GM10248 (cell line): ENCODE measurements at regions not wholly inside any gene's neighbourhood (a gene's known extent, or its start where the extent isn't known, plus 50 kb on each side); places are given as distances from the start of the nearest gene placed in this dataset.

Experiments used
- CTCF ChIA-PET: fragments of 300-600 bp; sonication (Branson Sonifier 250); formaldehyde crosslinking; extraction: SDS; loops from one replicate; lab custom pipeline; 2021; ENCODE audit warnings: antibody characterized with exemption; lab: Yijun Ruan, JAX
- POLR2A ChIA-PET: fragments of 350-650 bp; sonication (Branson Sonifier 250); formaldehyde crosslinking; extraction: SDS; loops from one replicate; lab custom pipeline; 2020; ENCODE audit warnings: antibody characterized with exemption; lab: Yijun Ruan, JAX
- DNase-seq: peaks from one replicate; pipeline ENCODE4 v3.0.0; 2012; ENCODE audit errors: extremely low spot score
- CTCF ChIP-seq: IDR thresholded peaks from 2 replicates; pipeline ENCODE4 v1.5.1; 2012; ENCODE audit warnings: mild to moderate bottlenecking, low read depth; ENCODE audit errors: extremely low read depth, missing control alignments, control extremely low read depth

DNA sequence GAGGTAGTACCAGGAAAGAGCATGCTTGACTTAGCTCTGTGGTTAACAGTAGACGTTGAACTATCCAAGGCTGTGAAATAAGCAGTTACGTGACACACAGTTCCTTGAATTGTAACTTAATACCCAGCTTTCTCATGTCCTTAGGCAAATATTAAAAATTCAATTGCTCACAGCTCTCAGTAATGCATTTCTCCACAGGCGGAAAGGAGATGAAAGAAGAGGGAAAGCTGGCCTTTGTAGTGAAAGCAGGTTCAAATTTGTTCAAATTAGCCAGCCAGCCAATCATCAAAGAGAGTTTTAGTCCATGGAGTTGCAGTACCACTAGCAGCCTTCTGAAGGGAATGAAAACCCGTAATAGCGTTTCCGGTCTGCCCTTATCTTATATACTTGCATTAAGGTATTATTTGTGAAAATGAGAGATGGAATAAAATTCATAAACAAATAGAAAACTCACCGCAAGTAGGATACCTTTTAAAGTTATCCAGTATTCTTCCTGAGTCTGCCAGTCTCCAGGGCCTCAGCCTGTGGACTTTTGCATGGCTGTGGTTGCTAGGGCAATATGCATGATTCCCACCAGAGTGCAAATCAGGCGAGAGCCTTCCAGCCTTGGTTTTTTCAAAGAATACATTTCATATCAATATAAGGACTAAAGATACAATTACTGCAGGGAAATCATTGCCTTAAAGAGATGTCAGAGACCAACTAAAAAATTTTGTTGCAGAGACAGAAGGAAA, 795.5 kb downstream of the TNS3 start:
- POLR2A ChIA-PET = no interaction called here
- no peak for DNase-seq
- no peak for TF ChIP-seq CTCF
- CTCF ChIA-PET = no interaction called here

DNA sequence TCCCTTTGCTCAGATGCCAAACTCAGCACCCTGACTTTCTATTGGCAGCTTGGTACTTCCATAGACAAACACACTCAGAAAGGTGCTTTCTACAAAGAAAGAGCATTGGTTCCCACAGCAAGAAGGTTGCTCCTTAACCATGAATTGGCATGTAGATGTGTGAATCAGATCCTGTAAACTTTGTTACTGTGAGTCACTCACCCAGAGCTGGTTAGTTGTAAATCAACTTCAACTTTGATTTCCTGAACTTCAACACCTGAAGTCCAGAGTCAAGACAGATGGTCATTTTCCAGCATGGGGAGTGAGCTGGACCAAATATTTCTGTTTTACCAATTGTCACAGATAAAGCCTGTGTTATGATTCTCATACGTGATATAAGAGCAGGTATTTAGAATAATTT, 797.2 kb downstream of the TNS3 start:
- no peak for TF ChIP-seq CTCF
- no peak for DNase-seq
- POLR2A ChIA-PET = no interaction called here
- CTCF ChIA-PET = no interaction called here

- POLR2A ChIA-PET = no interaction called here
- CTCF ChIA-PET = no interaction called here
- TF ChIP-seq CTCF = no peak
- no peak for DNase-seq
These were observed 799.9 kb downstream of the TNS3 start for GRCh38 chr7:46781901-46782439.

DNA sequence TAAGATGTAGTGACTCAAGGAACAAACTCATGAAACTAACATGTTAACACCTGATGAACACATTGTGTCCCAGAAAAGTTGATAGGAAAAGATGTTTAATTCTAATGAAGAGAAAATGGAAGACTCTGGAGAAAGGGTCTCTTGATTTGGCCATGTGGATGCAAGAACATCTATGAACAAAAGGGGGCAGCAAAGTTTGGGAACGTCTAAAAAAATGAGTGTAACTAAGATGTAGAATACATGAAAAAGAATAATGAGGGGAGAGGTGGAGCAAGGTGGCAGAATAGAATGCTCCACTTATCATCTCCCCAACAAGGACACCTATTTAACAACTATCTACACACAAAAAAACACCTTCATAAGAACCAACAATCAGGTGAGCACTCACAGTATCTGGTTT, 805.1 kb downstream of the TNS3 start:
- no peak for TF ChIP-seq CTCF
- POLR2A ChIA-PET = no interaction called here
- DNase-seq = no peak
- CTCF ChIA-PET = interaction anchor here (1.7 kb wide), 1 partner anchor 32 kb away, joined by 5 read pairs; no protein-coding TSS in a partner anchor

- TF ChIP-seq CTCF = no peak
- CTCF ChIA-PET = no interaction called here
These were observed 806.1 kb downstream of the TNS3 start for GRCh38 chr7:46775776-46776175.

DNA sequence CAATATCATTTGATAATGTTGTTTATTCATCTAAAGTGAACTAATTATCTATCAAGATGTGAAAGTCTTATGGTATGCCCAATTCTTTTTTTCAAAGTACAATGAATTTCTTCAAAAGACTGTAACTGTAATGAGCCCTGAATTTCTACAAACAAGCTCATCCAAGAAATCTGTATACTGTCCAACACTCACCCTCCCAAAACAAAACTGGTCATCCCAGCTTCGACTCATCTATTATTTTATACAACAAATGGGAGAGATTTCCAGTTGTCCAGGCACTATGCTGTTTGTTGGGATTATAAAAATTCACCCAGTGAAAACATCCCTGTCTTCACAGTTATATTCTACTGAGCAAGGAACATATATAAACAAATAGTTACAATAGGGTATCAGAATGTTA, 806.9 kb downstream of the TNS3 start:
- CTCF ChIA-PET = no interaction called here
- no peak for DNase-seq
- no peak for TF ChIP-seq CTCF
- POLR2A ChIA-PET = no interaction called here

More at GRCh38 chr7:46775776-46776175, 806.1 kb downstream of the TNS3 start:
- no peak for DNase-seq
- POLR2A ChIA-PET = no interaction called here
